ENCODE measurements at regions not wholly inside any gene's neighbourhood (a gene's known extent, or its start where the extent isn't known, plus 50 kb on each side); places are given as distances from the start of the nearest gene placed in this dataset.

DNA sequence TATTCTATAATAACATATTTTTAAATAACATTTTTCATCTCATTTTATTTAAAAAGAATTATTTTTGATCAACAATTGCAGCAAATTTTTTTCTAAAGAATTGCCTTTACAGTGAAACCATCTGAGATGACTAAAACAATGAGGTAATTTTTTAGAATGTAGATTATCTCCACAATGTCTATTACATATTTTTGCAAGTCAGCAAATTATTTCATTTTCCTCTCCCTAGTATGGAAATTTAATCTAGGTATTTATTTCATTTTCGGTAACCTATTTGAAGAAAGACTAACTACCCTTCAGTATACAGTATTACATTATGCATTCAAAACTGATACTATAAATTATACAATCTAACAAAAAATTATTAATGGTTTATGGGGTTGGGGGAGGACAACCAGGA, 213.2 kb upstream of the SP4 start:
- DNase-seq, result no peak

- DNase-seq, result no peak
Measured at GRCh38 chr7:21215307-21215706, 212.6 kb upstream of the SP4 start.

- no peak for DNase-seq
Measured at GRCh38 chr7:21217365-21217764, 210.5 kb upstream of the SP4 start.

DNA sequence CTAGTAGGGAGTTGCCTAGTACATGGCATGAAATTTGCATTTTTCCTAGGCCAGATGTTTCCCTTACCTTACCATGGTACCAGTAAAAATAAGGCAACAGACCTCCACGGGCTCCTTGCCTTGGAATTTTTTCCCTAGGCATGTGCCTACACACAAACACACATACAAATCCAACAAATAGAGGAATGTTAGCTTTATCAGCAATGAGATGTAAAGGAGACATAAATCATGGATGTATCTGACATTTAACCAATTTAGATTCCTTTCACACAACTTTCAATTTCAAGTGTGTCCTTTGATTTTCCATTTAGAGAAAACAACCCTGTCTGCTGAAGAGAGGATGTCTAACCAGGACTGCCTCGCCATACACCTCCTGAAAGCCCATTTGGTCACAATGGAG, 209.7 kb upstream of the SP4 start:
- no peak for DNase-seq

DNA sequence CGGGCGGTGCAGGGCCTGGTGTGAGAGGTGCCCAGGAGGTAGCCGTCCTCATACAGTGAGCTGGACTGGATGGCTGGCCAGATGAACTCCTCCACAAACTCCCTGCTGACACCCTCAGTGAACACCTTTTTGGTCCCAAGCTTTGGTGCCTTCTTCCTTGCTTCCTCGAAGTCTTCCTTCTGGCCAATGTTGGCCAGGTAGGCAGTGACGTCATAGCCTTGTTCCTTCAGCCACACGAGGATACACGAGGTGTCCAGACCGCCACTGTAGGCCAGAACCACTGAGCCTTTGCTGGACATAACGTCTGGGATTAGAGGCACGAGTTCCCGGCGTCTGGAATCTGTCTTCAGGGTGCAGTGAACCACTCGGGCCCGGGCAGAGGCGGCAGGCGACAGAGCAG, 206.8 kb upstream of the SP4 start:
- DNase-seq, result no peak

GRCh38 chr7:21238400-21239116, 189.3 kb upstream of the SP4 start:
- DNase-seq, result no peak

GRCh38 chr7:21243265-21243664, 184.6 kb upstream of the SP4 start:
- DNase-seq, result no peak

GRCh38 chr7:21251151-21251800, 176.6 kb upstream of the SP4 start:
- no peak for DNase-seq

DNA sequence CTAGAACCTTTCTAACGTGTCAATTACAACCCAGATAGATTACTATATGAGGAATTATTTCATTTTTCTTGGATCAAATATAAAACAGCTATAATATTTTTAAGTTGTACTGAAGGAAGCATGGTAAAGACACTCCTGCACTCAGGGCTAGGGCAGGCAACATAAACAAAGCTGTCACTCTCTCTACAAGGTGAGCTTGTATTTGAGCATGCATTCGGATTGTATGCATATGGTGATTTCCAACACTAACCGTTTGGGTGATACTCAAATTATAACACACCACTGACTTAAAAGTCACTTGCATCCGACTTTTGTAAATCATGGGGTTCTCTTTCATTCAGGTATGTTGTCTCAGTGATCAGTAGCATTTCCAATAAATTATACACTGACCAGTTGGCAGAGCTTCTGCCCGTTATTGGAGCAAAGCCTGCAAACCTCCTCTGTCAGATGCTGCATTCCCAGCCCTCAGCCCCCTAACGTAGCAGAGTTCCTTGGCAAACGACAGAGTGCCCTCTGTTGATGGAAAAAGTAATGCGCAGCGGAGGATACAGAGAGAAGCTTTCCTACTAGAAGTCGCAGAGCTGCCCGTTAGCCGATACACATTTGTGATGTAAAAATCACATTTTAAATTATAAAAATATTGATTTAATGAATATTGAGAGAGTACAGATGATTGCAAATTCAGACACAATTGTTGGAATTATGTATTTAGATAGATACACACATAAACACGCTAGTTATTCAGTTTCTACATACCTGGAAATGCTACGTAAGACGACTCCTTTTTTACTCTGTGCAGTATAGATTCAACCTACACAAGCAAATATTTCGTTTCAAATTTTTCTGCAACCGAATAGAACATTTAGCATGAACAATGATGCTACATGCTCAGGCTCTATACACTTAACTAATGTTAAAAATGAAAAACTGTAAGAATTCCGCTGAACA, 173.9 kb upstream of the SP4 start:
- DNase-seq, result peak in 40 of 56 donors; percentile 1 to 63 (median 21)

- DNase-seq, result peak in 3 of 56 donors; percentile 5 to 25 (median 13)
Measured at GRCh38 chr7:21256310-21256877, 171.5 kb upstream of the SP4 start.

DNA sequence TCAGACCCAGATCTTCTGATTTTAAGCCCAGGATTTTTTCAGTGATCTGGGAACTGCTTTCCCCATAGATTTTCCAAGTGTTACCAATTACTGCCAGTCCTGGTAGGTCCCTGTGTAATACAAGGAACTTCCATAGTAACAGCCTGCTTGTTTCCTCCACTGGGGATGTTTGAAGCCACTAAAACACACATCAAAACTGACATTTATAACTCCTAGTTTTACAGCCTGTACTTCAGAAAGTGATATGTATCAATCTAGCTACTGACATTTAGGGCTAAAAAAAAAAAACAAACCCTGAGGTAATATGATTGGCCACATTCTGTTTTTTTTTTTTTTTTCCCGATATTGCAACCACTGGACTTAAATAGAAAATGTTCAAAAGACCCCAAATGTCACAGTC, 166.9 kb upstream of the SP4 start:
- DNase-seq, result no peak

DNA sequence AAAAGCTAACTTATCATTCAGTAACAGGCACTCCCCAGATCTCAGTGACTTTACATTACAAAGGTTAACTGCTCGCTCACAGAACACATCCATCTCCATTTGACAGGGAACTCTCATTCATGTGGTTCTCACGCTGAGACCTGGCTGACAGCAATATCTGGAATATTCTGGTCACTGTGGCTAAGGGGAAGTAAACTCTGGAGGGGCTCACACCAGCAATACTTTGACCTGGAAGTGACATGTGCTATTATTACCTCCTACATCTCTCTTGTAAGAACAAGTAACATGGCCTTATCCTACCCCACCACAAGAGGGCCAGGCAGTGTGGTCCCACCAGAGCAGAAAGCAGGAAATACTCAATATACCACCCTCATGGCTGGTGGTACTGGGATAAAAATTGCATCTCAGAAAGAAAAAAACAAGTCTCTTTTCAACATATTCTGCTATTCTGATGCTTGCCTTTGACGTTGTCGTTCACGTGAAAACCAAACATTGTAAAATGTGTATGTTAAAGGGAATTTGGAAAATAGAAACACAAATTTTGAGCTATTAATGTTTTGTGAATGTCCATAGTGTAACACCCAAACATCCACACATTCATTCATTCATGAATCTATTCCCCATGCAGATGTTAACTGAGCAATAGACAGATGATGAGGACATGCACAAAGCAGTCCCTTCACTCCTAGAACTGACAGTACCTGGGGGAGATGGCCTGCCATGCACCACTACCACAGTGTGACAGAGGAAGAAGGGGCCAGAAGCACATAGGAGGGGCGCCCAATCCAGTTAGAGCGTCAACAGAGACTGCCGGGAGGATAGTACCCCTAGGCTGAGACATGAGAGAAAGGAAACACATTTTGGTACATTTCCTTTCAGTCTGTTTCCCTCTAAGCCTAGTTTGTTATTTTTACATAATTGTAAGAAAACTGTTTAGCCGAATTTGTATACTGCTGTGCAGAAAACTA, 166.0 kb upstream of the SP4 start:
- peak in 13 of 56 donors; percentile 1 to 43 (median 2) for DNase-seq

DNA sequence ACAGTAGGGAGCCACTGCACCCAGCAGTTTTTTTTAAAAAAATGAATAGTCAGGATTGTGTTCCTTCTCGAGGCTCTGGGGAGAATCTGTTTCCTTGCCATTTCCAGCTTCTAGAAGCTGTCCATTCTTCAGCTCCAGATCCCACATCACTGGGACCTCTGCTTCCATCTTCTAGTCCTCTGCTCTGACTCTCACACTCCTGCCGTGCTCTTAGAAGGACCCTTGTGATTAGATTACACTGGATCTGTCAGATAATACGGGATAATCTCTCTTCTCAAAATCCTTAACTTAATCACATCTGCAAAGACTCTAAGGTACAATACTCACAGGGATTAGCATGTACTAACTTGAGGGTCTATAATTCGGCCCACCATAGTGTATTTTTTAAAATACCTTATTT, 158.9 kb upstream of the SP4 start:
- no peak for DNase-seq

- DNase-seq, result no peak
Measured at GRCh38 chr7:21276471-21277035, 151.3 kb upstream of the SP4 start.

GRCh38 chr7:21278944-21279343, 148.9 kb upstream of the SP4 start:
- no peak for DNase-seq

DNA sequence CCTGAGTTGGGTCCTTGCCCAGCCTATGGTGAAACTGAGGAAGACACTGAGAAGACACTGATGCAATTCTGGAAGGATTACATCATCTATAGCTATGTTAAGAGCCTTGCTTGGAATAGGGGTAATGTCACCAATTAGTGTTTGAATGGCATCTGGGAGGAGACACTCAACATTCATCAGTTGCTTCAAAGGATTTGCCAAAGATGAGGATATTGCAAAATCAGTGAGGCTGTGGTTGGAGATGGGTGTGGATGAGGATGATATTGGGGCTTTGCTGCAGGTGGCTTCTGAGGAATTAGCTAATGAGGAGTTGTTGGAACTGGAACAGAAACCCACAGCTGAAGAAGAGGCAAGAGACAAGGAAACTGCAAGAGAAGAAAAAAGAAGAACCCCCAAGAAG, 146.7 kb upstream of the SP4 start:
- DNase-seq, result no peak

GRCh38 chr7:21293771-21294170, 134.1 kb upstream of the SP4 start:
- no peak for DNase-seq

GRCh38 chr7:21299766-21300165, 128.1 kb upstream of the SP4 start:
- no peak for DNase-seq

DNA sequence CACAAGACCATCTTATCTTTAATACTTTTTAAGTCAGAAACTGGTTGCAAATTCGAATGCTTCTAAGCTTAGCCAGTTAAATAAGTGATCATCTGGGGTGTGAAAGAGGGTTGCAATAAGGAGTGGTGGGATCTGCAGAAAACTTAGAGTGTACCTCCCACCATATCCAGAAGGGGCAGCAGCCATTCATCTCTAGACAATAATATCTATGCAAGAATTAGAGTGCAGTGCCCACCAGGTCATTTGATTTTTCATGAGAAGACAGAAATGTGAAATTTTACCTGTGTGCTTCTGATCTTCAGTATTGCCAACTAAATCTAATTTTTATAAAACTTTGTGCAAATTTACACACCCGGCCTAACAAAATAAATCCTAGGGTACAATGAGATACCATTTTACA, 127.2 kb upstream of the SP4 start:
- no peak for DNase-seq

GRCh38 chr7:21304808-21305375, 123.0 kb upstream of the SP4 start:
- no peak for DNase-seq
